CD4-positive, alpha-beta T cell treated with Interleukin-1 beta for 1 hour (primary cell): ENCODE measurements at regions not wholly inside any gene's neighbourhood (a gene's known extent, or its start where the extent isn't known, plus 50 kb on each side); places are given as distances from the start of the nearest gene placed in this dataset.
"Not testable (repeated sequence)": the region's sequence is repeated elsewhere in the genome, so short reads cannot be mapped to it uniquely, and the experiment has no call there.

Experiments
- DNase-seq, 2 donors: peaks; one replicate each; pipeline ENCODE4 v3.0.0-alpha.2; 2020 to 2022

- DNase-seq: no peak
These were observed 277.8 kb upstream of the CDH5 start for GRCh38 chr16:66088681-66089080.

GRCh38 chr16:66087308-66087707 is 279.2 kb upstream of the CDH5 start:
- DNase-seq: no peak

GRCh38 chr16:66085651-66086050 is 280.8 kb upstream of the CDH5 start:
- no peak for DNase-seq

GRCh38 chr16:66084731-66085130 is 281.8 kb upstream of the CDH5 start:
- not testable (repeated sequence) for DNase-seq

- DNase-seq: no peak
These were observed 282.2 kb upstream of the CDH5 start for GRCh38 chr16:66084306-66084705.

GRCh38 chr16:66083171-66083570 is 283.3 kb upstream of the CDH5 start:
- DNase-seq: no peak

- no peak for DNase-seq
These were observed 284.1 kb upstream of the CDH5 start for GRCh38 chr16:66082424-66082823.

- no peak for DNase-seq
These were observed 284.6 kb upstream of the CDH5 start for GRCh38 chr16:66081775-66082366.

GRCh38 chr16:66079671-66080334 is 286.7 kb upstream of the CDH5 start:
- DNase-seq: no peak

- no peak for DNase-seq
These were observed 296.2 kb upstream of the CDH5 start for GRCh38 chr16:66070140-66070917.

- DNase-seq: no peak
These were observed 296.9 kb upstream of the CDH5 start for GRCh38 chr16:66069587-66069986.

- DNase-seq: no peak
These were observed 300.1 kb upstream of the CDH5 start for GRCh38 chr16:66066404-66066803.

GRCh38 chr16:66065925-66066324 is 300.6 kb upstream of the CDH5 start:
- no peak for DNase-seq

- no peak for DNase-seq
These were observed 301.5 kb upstream of the CDH5 start for GRCh38 chr16:66064801-66065530.

GRCh38 chr16:66058832-66059231 is 307.7 kb upstream of the CDH5 start:
- no peak for DNase-seq

GRCh38 chr16:66058172-66058691 is 308.3 kb upstream of the CDH5 start:
- no peak for DNase-seq

GRCh38 chr16:66057057-66057456 is 309.4 kb upstream of the CDH5 start:
- no peak for DNase-seq

GRCh38 chr16:66054095-66054494 is 312.4 kb upstream of the CDH5 start:
- no peak for DNase-seq

- no peak for DNase-seq
These were observed 313.7 kb upstream of the CDH5 start for GRCh38 chr16:66052745-66053144.

GRCh38 chr16:66050991-66051390 is 315.5 kb upstream of the CDH5 start:
- DNase-seq: no peak

- no peak for DNase-seq
These were observed 316.6 kb upstream of the CDH5 start for GRCh38 chr16:66049865-66050264.

- no peak for DNase-seq
These were observed 320.9 kb upstream of the CDH5 start for GRCh38 chr16:66045626-66046025.

- no peak for DNase-seq
These were observed 321.9 kb upstream of the CDH5 start for GRCh38 chr16:66044556-66044955.
